ENCODE measurements at regions not wholly inside any gene's neighbourhood (a gene's known extent, or its start where the extent isn't known, plus 50 kb on each side); places are given as distances from the start of the nearest gene placed in this dataset.

DNA sequence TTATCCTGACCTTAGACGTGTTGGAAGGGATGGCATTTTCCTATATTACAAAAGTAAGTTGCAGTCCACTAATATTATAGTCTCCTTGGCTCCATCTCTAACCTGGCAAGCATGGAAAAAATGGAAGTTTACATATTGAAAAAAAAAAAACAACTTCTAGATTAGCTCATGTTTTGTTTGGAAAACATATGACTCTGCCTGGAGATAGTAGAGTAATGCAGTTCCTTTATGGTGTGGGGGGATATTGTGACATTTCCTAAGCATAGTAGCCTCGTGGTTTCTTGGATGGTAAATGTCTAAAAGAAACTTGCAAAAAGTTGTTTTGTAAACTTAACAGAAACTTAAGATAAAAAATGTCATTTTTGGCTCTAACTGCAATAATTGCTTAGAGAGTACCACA, 244.4 kb upstream of the FBXL7 start:
- TF ChIP-seq, protein P1, sequence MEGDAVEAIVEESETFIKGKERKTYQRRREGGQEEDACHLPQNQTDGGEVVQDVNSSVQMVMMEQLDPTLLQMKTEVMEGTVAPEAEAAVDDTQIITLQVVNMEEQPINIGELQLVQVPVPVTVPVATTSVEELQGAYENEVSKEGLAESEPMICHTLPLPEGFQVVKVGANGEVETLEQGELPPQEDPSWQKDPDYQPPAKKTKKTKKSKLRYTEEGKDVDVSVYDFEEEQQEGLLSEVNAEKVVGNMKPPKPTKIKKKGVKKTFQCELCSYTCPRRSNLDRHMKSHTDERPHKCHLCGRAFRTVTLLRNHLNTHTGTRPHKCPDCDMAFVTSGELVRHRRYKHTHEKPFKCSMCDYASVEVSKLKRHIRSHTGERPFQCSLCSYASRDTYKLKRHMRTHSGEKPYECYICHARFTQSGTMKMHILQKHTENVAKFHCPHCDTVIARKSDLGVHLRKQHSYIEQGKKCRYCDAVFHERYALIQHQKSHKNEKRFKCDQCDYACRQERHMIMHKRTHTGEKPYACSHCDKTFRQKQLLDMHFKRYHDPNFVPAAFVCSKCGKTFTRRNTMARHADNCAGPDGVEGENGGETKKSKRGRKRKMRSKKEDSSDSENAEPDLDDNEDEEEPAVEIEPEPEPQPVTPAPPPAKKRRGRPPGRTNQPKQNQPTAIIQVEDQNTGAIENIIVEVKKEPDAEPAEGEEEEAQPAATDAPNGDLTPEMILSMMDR (IDR thresholded peaks at IDR 0.05; ENCODE audit: insufficient read depth, missing control alignments) = no peak
- DNase-seq (ENCODE audit: insufficient read length, low spot score) (no peak), FAIRE-seq (no peak)

DNA sequence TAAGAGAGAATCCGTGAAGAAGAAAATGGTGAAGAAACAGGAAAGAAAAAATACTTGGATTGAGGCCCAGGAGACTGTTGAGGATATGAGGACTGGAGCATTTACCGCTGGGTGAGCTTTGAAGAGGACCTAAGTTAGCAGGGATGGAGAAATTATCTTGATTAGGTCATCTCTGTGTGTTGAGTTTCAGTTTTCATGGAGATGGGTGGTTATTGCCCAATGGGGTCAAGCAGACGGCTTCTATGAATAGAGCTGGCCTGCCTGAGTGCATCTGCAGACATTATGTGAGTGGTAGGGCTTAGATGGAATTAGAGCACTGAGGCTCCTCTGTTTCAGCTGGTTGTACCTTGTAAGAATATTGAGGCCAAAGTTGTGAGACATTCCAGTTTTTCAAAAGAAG, 245.4 kb upstream of the FBXL7 start:
- DNase-seq (ENCODE audit: insufficient read length, low spot score) = no peak
- no peak for FAIRE-seq
- TF ChIP-seq, protein P1 (IDR thresholded peaks at IDR 0.05; ENCODE audit: insufficient read depth, missing control alignments) = no peak

DNA sequence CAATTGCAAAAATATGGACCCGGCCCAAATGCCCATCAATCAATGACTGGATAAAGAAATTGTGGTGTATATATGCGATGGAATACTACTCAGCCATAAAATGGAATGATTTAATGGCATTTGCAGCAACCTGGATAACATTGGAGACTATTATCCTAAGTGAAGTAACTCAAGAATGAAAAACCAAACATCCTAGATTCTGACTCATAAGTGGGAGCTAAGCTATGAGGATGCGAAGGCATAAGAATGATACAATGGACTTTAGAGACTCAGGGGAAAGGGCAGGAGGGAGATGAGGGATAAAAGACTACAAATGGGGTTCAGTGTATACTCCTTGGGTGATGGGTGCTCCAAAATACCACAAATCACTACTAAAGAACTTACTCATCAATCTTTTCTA, 247.6 kb upstream of the FBXL7 start:
- no peak for DNase-seq (ENCODE audit: insufficient read length, low spot score)
- TF ChIP-seq, protein P1 (IDR thresholded peaks at IDR 0.05; ENCODE audit: insufficient read depth, missing control alignments) = no peak
- no peak for FAIRE-seq

GRCh38 chr5:15249152-15249551, 250.8 kb upstream of the FBXL7 start:
- DNase-seq (ENCODE audit: insufficient read length, low spot score) (no peak), FAIRE-seq (no peak)
- TF ChIP-seq, protein P1 (IDR thresholded peaks at IDR 0.05; ENCODE audit: insufficient read depth, missing control alignments) = no peak

DNA sequence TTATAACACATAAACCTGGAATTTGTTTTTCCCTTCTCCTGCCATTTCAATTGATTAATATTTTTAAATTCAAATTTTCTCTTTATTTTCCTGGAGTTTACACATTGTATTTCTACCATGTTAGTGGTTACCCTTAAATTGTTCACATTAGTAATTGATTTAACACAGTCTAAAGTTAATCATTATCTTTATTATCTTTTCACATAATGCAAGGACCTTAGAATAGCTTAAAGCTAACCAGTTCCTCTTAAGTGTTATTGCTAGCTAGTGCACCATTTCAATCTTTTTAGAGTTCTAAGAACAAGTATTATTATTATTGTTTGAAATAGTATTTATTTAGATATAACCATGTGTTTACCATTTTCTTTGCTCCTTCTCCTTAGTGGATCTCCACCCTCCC, 251.2 kb upstream of the FBXL7 start:
- TF ChIP-seq, protein P1 (IDR thresholded peaks at IDR 0.05; ENCODE audit: insufficient read depth, missing control alignments) = no peak
- no peak for FAIRE-seq
- DNase-seq (ENCODE audit: insufficient read length, low spot score) = no peak

GRCh38 chr5:15245913-15246312, 254.1 kb upstream of the FBXL7 start:
- DNase-seq (ENCODE audit: insufficient read length, low spot score) = no peak
- TF ChIP-seq, protein P1 (IDR thresholded peaks at IDR 0.05; ENCODE audit: insufficient read depth, missing control alignments) = no peak
- no peak for FAIRE-seq

- TF ChIP-seq, protein P1 (IDR thresholded peaks at IDR 0.05; ENCODE audit: insufficient read depth, missing control alignments) = no peak
- FAIRE-seq = no peak
- no peak for DNase-seq (ENCODE audit: insufficient read length, low spot score)
Measured at GRCh38 chr5:15243301-15244020, 256.5 kb upstream of the FBXL7 start.
